Hepatocyte (in vitro differentiated cells): ENCODE measurements at regions not wholly inside any gene's neighbourhood (a gene's known extent, or its start where the extent isn't known, plus 50 kb on each side); places are given as distances from the start of the nearest gene placed in this dataset.

ENCODE experiments used
- DNase-seq: peaks from one replicate; pipeline ENCODE4 v3.0.0-alpha.2; 2016; ENCODE audit warnings: low spot score
- H2AFZ ChIP-seq: fragments of 200-600 bp; sonication (generic); 2 replicates; pipeline ENCODE4 v1.6.0; 2016; ENCODE audit warnings: antibody characterized with exemption, mild to moderate bottlenecking
- H3K27ac ChIP-seq: fragments of 200-600 bp; sonication (generic); 2 replicates; pipeline ENCODE4 v1.5.1; 2016; ENCODE audit warnings: mild to moderate bottlenecking
- H3K27me3 ChIP-seq: fragments of 200-600 bp; sonication (generic); 2 replicates; pipeline ENCODE4 v1.6.1; 2016
- H3K36me3 ChIP-seq: fragments of 200-600 bp; sonication (generic); replicated peaks from 2 replicates; pipeline ENCODE4 v1.5.1; 2016; ENCODE audit warnings: low read depth; ENCODE audit not compliant: insufficient read depth
- H3K4me1 ChIP-seq: fragments of 200-600 bp; sonication (generic); 2 replicates; pipeline ENCODE4 v1.5.1; 2016; ENCODE audit warnings: mild to moderate bottlenecking, moderate library complexity; ENCODE audit not compliant: insufficient read depth
- H3K4me2 ChIP-seq: fragments of 200-600 bp; sonication (generic); 2 replicates; pipeline ENCODE4 v1.6.0; 2016
- H3K4me3 ChIP-seq: fragments of 200-600 bp; sonication (generic); 2 replicates; pipeline ENCODE4 v1.5.1; 2016; ENCODE audit warnings: mild to moderate bottlenecking
- H3K79me2 ChIP-seq: fragments of 200-600 bp; sonication (generic); 2 replicates; pipeline ENCODE4 v1.6.0; 2017; ENCODE audit warnings: mild to moderate bottlenecking
- H3K9me2 ChIP-seq: fragments of 200-600 bp; sonication (generic); replicated peaks from 2 replicates; pipeline ENCODE4 v1.6.0; 2017; ENCODE audit warnings: mild to moderate bottlenecking; ENCODE audit not compliant: insufficient read depth
- H3K9me3 ChIP-seq: fragments of 200-600 bp; sonication (generic); 2 replicates; pipeline ENCODE4 v1.5.1; 2016; ENCODE audit warnings: low read depth, mild to moderate bottlenecking
- H4K20me1 ChIP-seq: fragments of 200-600 bp; sonication (generic); 2 replicates; pipeline ENCODE4 v1.6.0; 2016; ENCODE audit warnings: mild to moderate bottlenecking; ENCODE audit not compliant: insufficient read depth, poor library complexity, severe bottlenecking
- EZH2 ChIP-seq: fragments of 200-600 bp; sonication (generic); IDR thresholded peaks from 2 replicates; pipeline ENCODE4 v1.6.1; 2016; ENCODE audit warnings: antibody characterized with exemption, mild to moderate bottlenecking, borderline replicate concordance
- EZH2phosphoT487 ChIP-seq: fragments of 200-600 bp; sonication (generic); IDR thresholded peaks from one replicate; pipeline ENCODE4 v1.6.1; 2018; ENCODE audit warnings: antibody characterized with exemption, mild to moderate bottlenecking, low read depth, moderate library complexity; ENCODE audit not compliant: unreplicated experiment, severe bottlenecking
- WGBS: methylation state at CpG from one replicate; pipeline ENCODE4 v1.1.6; 2016; ENCODE audit warnings: low lambda C conversion rate; ENCODE audit errors: missing lambda C conversion rate; 5-methylcytosine and 5-hydroxymethylcytosine counted together
- TF ChIP-seq, protein P1 (sequence below): fragments of 200-600 bp; sonication (generic); IDR thresholded peaks from 2 replicates; pipeline ENCODE4 v1.5.1; 2016; ENCODE audit warnings: antibody characterized with exemption, mild to moderate bottlenecking; ENCODE audit not compliant: poor library complexity

DNA sequence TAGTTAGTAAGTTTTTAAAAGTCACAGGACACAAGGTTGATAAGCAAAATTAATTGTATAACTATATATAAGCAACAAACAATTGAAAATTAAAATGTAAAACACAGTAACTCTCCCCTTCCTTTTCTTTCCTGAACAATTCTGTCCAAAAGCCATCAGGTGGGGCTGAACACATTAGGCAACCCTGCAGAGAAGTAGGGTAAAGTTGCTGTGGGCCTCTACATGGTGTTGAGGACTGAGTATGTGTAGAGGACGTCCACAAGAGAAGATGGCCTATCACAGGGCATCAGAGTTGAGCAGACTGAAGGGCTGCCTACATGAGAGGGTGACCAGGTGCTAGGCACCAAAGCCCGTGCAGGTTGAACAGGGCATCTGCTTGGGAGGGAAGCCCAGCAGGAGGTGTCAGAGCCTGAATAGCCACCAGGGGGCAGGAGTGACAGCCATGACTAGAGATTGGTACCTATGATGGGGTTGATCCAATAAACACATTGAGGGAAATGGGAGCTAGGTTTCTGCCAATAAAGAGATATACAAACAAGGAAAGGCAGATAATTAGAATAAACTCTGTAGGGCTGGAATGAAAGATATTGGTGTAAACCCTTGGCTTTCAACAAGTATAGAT, 415.1 kb downstream of the NPIPA8 start:
- Histone ChIP-seq H3K36me3 (no peaks in the 10 kb centered on the region), H3K79me2 (no peaks in the 10 kb centered on the region), H2AFZ (no peak overlapping the region), H3K27me3 (no peaks in the 10 kb centered on the region), H4K20me1 (no peaks in the 10 kb centered on the region), H3K4me2 (no peak overlapping the region), H3K9me2 (no peaks in the 10 kb centered on the region), H3K9me3 (no peaks in the 10 kb centered on the region), H3K27ac (no peak overlapping the region), H3K4me3 (no peak overlapping the region), H3K4me1 (no peaks in the 10 kb centered on the region)
- 49% methylated on average over 2 of the region's 2 CpGs for WGBS
- DNase-seq = peak; percentile 11
- TF ChIP-seq EZH2 = no peak
- TF ChIP-seq, protein P1, sequence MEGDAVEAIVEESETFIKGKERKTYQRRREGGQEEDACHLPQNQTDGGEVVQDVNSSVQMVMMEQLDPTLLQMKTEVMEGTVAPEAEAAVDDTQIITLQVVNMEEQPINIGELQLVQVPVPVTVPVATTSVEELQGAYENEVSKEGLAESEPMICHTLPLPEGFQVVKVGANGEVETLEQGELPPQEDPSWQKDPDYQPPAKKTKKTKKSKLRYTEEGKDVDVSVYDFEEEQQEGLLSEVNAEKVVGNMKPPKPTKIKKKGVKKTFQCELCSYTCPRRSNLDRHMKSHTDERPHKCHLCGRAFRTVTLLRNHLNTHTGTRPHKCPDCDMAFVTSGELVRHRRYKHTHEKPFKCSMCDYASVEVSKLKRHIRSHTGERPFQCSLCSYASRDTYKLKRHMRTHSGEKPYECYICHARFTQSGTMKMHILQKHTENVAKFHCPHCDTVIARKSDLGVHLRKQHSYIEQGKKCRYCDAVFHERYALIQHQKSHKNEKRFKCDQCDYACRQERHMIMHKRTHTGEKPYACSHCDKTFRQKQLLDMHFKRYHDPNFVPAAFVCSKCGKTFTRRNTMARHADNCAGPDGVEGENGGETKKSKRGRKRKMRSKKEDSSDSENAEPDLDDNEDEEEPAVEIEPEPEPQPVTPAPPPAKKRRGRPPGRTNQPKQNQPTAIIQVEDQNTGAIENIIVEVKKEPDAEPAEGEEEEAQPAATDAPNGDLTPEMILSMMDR = peak; percentile 34

DNA sequence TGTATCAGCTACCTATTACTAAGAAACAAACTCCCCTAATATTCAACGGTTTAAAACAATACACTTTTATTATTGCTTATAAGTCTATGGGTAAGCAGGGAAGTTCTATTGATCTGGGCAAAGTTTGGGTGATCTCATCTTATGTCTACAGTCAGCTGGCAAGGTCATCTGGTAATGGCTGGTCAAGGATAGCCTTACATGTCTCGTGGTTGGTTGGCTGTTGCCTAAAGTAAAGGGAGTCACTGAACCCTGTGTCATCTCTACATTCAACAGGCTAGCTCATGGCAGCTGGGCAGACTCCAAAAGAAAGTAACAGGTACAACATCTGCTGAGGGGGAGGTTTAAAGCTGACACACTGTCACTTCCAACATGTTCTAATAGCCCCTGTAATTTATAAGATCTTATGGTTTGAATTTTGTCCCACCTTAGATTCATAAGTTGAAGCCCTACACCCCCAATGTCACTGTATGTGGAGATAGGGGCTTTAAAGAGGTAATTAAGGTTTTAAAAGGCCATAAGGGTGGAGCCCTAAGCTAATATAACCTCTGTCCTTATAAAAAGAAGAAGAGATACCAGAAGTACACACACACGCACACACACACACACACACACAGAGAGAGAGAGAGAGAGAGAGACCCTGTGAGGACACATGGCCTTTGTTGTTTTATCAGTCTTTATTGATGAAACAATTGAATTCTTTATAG, 419.1 kb downstream of the NPIPA8 start:
- H3K27ac ChIP-seq = no peak overlapping the region
- DNase-seq = peak; percentile 19
- H3K4me2 ChIP-seq = no peak overlapping the region
- 63% methylated on average over 3 of the region's 3 CpGs for WGBS
- no peak overlapping the region for H2AFZ ChIP-seq
- no peaks in the 10 kb centered on the region for H3K9me3 ChIP-seq
- H4K20me1 ChIP-seq = no peaks in the 10 kb centered on the region
- no peaks in the 10 kb centered on the region for H3K79me2 ChIP-seq
- no peaks in the 10 kb centered on the region for H3K27me3 ChIP-seq
- H3K36me3 ChIP-seq = no peaks in the 10 kb centered on the region
- TF ChIP-seq EZH2 (no peak), EZH2phosphoT487 (no peak)
- TF ChIP-seq, protein P1 = no peak
- H3K4me1 ChIP-seq = no peaks in the 10 kb centered on the region
- H3K9me2 ChIP-seq = no peaks in the 10 kb centered on the region
- H3K4me3 ChIP-seq = no peak overlapping the region

DNA sequence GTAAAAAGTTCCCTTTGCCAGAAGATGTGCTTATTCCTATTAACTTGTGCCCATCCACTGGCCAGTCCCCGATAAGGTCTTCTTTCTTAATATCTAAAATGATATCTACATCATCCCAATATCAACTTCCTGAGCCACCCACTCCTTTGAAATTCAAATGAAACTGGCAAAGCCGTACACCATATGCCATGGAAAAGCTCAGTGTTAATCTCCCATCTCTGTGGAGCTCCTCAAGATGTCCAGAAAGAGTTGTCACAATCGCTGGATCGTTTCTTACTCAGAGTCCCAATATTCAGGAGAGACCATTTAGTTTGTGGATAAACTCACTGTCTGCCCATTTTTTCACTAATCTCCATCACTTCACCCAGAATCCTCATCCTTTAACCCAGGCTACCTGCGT, 420.7 kb downstream of the NPIPA8 start:
- Histone ChIP-seq H3K4me3 (no peak overlapping the region), H4K20me1 (no peaks in the 10 kb centered on the region), H3K79me2 (no peaks in the 10 kb centered on the region), H3K27ac (no peak overlapping the region), H3K4me1 (no peaks in the 10 kb centered on the region), H3K4me2 (no peak overlapping the region), H3K9me2 (no peaks in the 10 kb centered on the region), H3K27me3 (no peaks in the 10 kb centered on the region), H3K9me3 (no peaks in the 10 kb centered on the region), H3K36me3 (no peaks in the 10 kb centered on the region), H2AFZ (no peak overlapping the region)
- WGBS = 88% methylated on average over 5 of the region's 5 CpGs
- TF ChIP-seq, protein P1 = no peak
- TF ChIP-seq EZH2phosphoT487 (no peak), EZH2 (no peak)
- no peak for DNase-seq
